A549 (cell line): ENCODE measurements at regions not wholly inside any gene's neighbourhood (a gene's known extent, or its start where the extent isn't known, plus 50 kb on each side); places are given as distances from the start of the nearest gene placed in this dataset.

Experiments
- BHLHE40 ChIP-seq: IDR thresholded peaks from 2 replicates; pipeline ENCODE4 v1.6.1; 2012; ENCODE audit warnings: low read depth, low read length, inconsistent platforms
- CEBPB ChIP-seq, 2 experiments: fragments of >200 bp in 1 of 2; sonication (Bioruptor Twin) in 1 of 2; formaldehyde crosslinking in 1 of 2; IDR thresholded peaks; 2 replicates each; pipeline ENCODE4 v1.6.1; 2012 to 2016
- ESRRA ChIP-seq: fragments of 150-350 bp; IDR thresholded peaks from 2 replicates; pipeline ENCODE4 v1.6.1; 2014; ENCODE audit warnings: mild to moderate bottlenecking, low read length, borderline replicate concordance
- MYC ChIP-seq: IDR thresholded peaks from 2 replicates; pipeline ENCODE4 v1.6.1; 2012; ENCODE audit warnings: mild to moderate bottlenecking, inconsistent platforms, low read length, improper control_type of control experiment, borderline replicate concordance
- PHF8 ChIP-seq: fragments of 200-600 bp; sonication (generic); IDR thresholded peaks from 2 replicates; pipeline ENCODE4 v1.6.1; 2016; ENCODE audit warnings: low read depth, mild to moderate bottlenecking, antibody characterized with exemption, moderate library complexity, borderline replicate concordance
- POLR2A ChIP-seq: IDR thresholded peaks from 2 replicates; pipeline ENCODE4 v1.6.1; 2012; ENCODE audit warnings: mild to moderate bottlenecking, low read length
- POLR2AphosphoS2 ChIP-seq: conservative IDR thresholded peaks from 2 replicates; pipeline ENCODE4 v1.6.1; 2012; ENCODE audit warnings: low read length, improper control_type of control experiment, inconsistent platforms
- RAD21 ChIP-seq, 2 experiments: fragments of >200 bp in 1 of 2; sonication (Bioruptor Twin) in 1 of 2; formaldehyde crosslinking in 1 of 2; IDR thresholded peaks in 1 of 2; conservative IDR thresholded peaks in 1 of 2; 2 replicates in 1 of 2; 3 replicates in 1 of 2; pipeline ENCODE4 v1.6.1; 2012 to 2018; ENCODE audit warnings: inconsistent platforms in 1 of 2
- RARB ChIP-seq: fragments of 250-450 bp; sonication (Bioruptor Pico); IDR thresholded peaks from 2 replicates; pipeline ENCODE4 v1.8.0; 2021; ENCODE audit warnings: mild to moderate bottlenecking, moderate library complexity
- REST ChIP-seq: fragments of 200-600 bp; sonication (generic); IDR thresholded peaks from 2 replicates; pipeline ENCODE4 v1.6.1; 2016; ENCODE audit warnings: antibody characterized with exemption, mild to moderate bottlenecking, moderate library complexity
- RFX5 ChIP-seq: fragments of 450-650 bp; IDR thresholded peaks from 2 replicates; pipeline ENCODE4 v1.7.1; 2014; ENCODE audit warnings: antibody characterized with exemption, mild to moderate bottlenecking, moderate library complexity
- ZC3H11A ChIP-seq: fragments of 450-650 bp; IDR thresholded peaks from 2 replicates; pipeline ENCODE4 v1.6.1; 2014; ENCODE audit warnings: antibody characterized with exemption, mild to moderate bottlenecking
- TF ChIP-seq, protein P1 (sequence below): fragments of >200 bp; sonication (Bioruptor Twin); formaldehyde crosslinking; IDR thresholded peaks from 3 replicates; pipeline ENCODE4 v1.5.1; 2016
- TF ChIP-seq, protein P2 (sequence below): IDR thresholded peaks from 2 replicates; pipeline ENCODE4 v1.6.1; 2012

DNA sequence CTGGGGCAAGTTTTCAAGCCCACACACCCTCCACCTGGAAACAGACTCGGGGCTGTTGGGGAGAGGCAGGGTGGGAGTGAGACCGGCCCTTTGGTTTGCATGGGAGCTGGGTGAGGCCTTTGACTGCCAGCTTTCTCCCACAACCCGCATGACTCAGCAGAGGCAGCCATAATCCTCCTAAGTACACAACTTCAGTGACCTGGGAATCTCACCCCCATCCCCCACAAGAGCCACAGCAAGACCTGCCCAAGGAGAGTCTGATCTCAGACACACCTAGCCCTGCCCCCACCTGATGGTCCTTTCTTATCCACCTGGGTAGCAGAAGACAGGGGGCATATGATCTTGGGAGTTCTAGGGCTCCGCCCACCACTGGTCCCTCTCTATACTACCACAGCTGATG lies 1615.4 kb downstream of the EFNB2 start:
- TF ChIP-seq POLR2A (no peak), RFX5 (no peak), RAD21 (conservative IDR thresholded peaks at IDR 0.05 in 1 of 2, IDR thresholded peaks at IDR 0.05 in 1 of 2) (no peak), CEBPB (IDR thresholded peaks at IDR 0.05) (no peak), BHLHE40 (no peak), RARB (CRISPR knock-in tag) (no peak), PHF8 (no peak), REST (no peak), ESRRA (no peak), POLR2AphosphoS2 (no peak), MYC (no peak), ZC3H11A (no peak)
- TF ChIP-seq, protein P1, sequence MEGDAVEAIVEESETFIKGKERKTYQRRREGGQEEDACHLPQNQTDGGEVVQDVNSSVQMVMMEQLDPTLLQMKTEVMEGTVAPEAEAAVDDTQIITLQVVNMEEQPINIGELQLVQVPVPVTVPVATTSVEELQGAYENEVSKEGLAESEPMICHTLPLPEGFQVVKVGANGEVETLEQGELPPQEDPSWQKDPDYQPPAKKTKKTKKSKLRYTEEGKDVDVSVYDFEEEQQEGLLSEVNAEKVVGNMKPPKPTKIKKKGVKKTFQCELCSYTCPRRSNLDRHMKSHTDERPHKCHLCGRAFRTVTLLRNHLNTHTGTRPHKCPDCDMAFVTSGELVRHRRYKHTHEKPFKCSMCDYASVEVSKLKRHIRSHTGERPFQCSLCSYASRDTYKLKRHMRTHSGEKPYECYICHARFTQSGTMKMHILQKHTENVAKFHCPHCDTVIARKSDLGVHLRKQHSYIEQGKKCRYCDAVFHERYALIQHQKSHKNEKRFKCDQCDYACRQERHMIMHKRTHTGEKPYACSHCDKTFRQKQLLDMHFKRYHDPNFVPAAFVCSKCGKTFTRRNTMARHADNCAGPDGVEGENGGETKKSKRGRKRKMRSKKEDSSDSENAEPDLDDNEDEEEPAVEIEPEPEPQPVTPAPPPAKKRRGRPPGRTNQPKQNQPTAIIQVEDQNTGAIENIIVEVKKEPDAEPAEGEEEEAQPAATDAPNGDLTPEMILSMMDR = no peak
- TF ChIP-seq, protein P2, sequence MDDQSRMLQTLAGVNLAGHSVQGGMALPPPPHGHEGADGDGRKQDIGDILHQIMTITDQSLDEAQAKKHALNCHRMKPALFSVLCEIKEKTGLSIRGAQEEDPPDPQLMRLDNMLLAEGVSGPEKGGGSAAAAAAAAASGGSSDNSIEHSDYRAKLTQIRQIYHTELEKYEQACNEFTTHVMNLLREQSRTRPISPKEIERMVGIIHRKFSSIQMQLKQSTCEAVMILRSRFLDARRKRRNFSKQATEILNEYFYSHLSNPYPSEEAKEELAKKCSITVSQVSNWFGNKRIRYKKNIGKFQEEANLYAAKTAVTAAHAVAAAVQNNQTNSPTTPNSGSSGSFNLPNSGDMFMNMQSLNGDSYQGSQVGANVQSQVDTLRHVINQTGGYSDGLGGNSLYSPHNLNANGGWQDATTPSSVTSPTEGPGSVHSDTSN = no peak
